Breast epithelium (tissue), 4 donors: ENCODE measurements at regions not wholly inside any gene's neighbourhood (a gene's known extent, or its start where the extent isn't known, plus 50 kb on each side); places are given as distances from the start of the nearest gene placed in this dataset.

Experiments
- DNase-seq, 2 donors: peaks; one replicate each; pipeline ENCODE4 v3.0.0-alpha.2; 2019; ENCODE audit warnings: low spot score in 2 of 2
- H3K27ac ChIP-seq, 2 donors: fragments of 200-600 bp; sonication (generic) in 1 of 2; one replicate each; pipeline ENCODE4 v1.5.1; 2016 to 2019; ENCODE audit warnings: mild to moderate bottlenecking in 1 of 2
- H3K27me3 ChIP-seq, 2 donors: fragments of 200-600 bp; sonication (generic) in 1 of 2; one replicate each; pipeline versions ENCODE4 v1.5.1 to v1.6.0; 2017 to 2019; ENCODE audit warnings: control low read depth in 1 of 2, mild to moderate bottlenecking in 1 of 2
- H3K36me3 ChIP-seq: fragments of 200-600 bp; one replicate; pipeline ENCODE4 v1.5.1; 2019
- H3K4me1 ChIP-seq, 2 donors: fragments of 200-600 bp; sonication (generic); one replicate each; pipeline ENCODE4 v1.5.1; 2016 to 2019; ENCODE audit warnings: control low read depth in 1 of 2
- H3K4me3 ChIP-seq, 3 donors: fragments of 200-600 bp; sonication (generic); 1 replicate in 2 of 3; 2 replicates in 1 of 3; pipeline ENCODE4 v1.5.1; 2016 to 2019; ENCODE audit warnings: mild to moderate bottlenecking in 3 of 3, moderate library complexity in 2 of 3
- H3K9me3 ChIP-seq, 2 donors: fragments of 200-600 bp; sonication (generic) in 1 of 2; one replicate each; pipeline ENCODE4 v1.5.1; 2016 to 2019; ENCODE audit warnings: control low read depth in 1 of 2
- POLR2A ChIP-seq: fragments of 450-650 bp; IDR thresholded peaks from one replicate; pipeline ENCODE4 v1.6.1; 2016; ENCODE audit warnings: antibody characterized with exemption, mild to moderate bottlenecking, moderate library complexity
- POLR2AphosphoS5 ChIP-seq, 3 donors: sonication (generic); formaldehyde crosslinking; IDR thresholded peaks; one replicate each; pipeline ENCODE4 v1.6.1; 2017; ENCODE audit warnings: antibody characterized with exemption in 3 of 3
- intact Hi-C: fragments of 100-400 bp; cut with DNase I; formaldehyde crosslinking; loops from one replicate; pipeline ENCODE4 v1.15.1; 2023; ENCODE audit warnings: low total_unique reads
- TF ChIP-seq, protein P1 (sequence below), 3 donors: fragments of 450-650 bp; IDR thresholded peaks; one replicate each; pipeline ENCODE4 v1.5.1; 2016 to 2017; ENCODE audit warnings: antibody characterized with exemption in 3 of 3, mild to moderate bottlenecking in 3 of 3, moderate library complexity in 3 of 3

DNA sequence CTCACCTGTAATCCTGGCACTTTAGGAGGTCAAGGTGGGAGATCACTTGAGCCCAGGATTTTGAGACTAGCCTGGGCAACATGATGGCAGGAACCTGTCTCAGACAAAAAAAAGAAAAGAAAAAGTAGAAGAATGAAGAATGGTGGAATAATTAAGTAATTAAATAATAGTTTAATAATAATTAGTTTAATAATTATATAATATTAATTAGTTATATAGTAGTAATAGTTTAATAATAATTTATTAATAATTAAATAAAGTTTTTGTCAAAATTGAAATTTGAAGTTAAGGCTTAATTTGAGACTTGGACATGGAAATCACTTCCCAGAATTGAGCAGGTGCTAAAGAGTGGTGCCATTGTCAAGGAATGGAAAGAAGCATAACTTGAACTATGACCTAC is 52.2 kb upstream of the ABCA12 start:
- H3K9me3 ChIP-seq = no peaks in the 10 kb centered on the region
- H3K4me3 ChIP-seq = no peak overlapping the region
- H3K36me3 ChIP-seq = no peaks in the 10 kb centered on the region
- DNase-seq = no peak
- no peak overlapping the region for H3K27ac ChIP-seq
- no peaks in the 10 kb centered on the region for H3K27me3 ChIP-seq
- TF ChIP-seq POLR2A = no peak
- no peaks in the 10 kb centered on the region for H3K4me1 ChIP-seq
- intact Hi-C loops = no loop called here

DNA sequence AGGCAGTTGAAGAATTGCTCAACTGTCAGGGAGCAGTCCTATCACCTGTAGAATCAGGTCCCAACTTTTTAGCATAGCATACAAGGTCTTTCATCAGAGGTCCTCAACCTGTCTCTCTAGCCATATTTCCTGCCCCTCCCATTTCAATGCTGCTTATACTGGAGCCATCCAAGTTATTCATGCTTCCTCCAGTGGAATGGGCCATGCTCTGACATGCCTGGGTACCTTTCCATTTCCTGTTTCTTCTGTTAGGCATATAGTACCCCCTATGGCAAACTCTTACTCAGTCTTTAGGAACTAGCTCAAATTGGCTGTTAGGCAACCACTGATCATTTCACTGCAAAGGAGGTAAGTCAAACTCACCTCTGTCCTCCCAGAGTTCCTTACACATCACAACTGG is 51.0 kb upstream of the ABCA12 start:
- TF ChIP-seq, protein P1, sequence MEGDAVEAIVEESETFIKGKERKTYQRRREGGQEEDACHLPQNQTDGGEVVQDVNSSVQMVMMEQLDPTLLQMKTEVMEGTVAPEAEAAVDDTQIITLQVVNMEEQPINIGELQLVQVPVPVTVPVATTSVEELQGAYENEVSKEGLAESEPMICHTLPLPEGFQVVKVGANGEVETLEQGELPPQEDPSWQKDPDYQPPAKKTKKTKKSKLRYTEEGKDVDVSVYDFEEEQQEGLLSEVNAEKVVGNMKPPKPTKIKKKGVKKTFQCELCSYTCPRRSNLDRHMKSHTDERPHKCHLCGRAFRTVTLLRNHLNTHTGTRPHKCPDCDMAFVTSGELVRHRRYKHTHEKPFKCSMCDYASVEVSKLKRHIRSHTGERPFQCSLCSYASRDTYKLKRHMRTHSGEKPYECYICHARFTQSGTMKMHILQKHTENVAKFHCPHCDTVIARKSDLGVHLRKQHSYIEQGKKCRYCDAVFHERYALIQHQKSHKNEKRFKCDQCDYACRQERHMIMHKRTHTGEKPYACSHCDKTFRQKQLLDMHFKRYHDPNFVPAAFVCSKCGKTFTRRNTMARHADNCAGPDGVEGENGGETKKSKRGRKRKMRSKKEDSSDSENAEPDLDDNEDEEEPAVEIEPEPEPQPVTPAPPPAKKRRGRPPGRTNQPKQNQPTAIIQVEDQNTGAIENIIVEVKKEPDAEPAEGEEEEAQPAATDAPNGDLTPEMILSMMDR (IDR thresholded peaks at IDR 0.05) = no peak
- TF ChIP-seq POLR2AphosphoS5 (IDR thresholded peaks at IDR 0.05) (no peak), POLR2A (no peak)
- DNase-seq = no peak
- intact Hi-C loops = no loop called here
- Histone ChIP-seq H3K4me3 (no peak overlapping the region), H3K36me3 (no peaks in the 10 kb centered on the region), H3K4me1 (no peaks in the 10 kb centered on the region), H3K27ac (no peak overlapping the region), H3K27me3 (no peaks in the 10 kb centered on the region), H3K9me3 (no peaks in the 10 kb centered on the region)
